Activated T-helper 17 cell treated with anti-CD3 and anti-CD28 coated beads, Interleukin-2, amount 50 U/mL, for 72 hours (primary cell): ENCODE measurements at regions not wholly inside any gene's neighbourhood (a gene's known extent, or its start where the extent isn't known, plus 50 kb on each side); places are given as distances from the start of the nearest gene placed in this dataset.

Experiments
- ATAC-seq: fragments of 150-1000 bp; cut with Tn5 transposase; replicated peaks from 2 replicates; pipeline ENCODE4 v1.10.0; 2021; ENCODE audit warnings: mild to moderate bottlenecking, moderate library complexity
- H3K27ac Mint-ChIP-seq: one replicate; pipeline ENCODE4 v1.8.0; 2022; ENCODE audit warnings: mixed read lengths
- H3K27me3 Mint-ChIP-seq: one replicate; pipeline ENCODE4 v1.8.0; 2022; ENCODE audit warnings: mixed read lengths
- H3K36me3 Mint-ChIP-seq: one replicate; pipeline ENCODE4 v1.8.0; 2022; ENCODE audit warnings: low read depth, mild to moderate bottlenecking, mixed read lengths
- H3K4me1 Mint-ChIP-seq: one replicate; pipeline ENCODE4 v1.8.0; 2022; ENCODE audit warnings: mixed read lengths
- H3K4me3 Mint-ChIP-seq: one replicate; pipeline ENCODE4 v1.8.0; 2022; ENCODE audit warnings: mild to moderate bottlenecking, mixed read lengths
- H3K9me3 Mint-ChIP-seq: one replicate; pipeline ENCODE4 v1.8.0; 2022; ENCODE audit warnings: mixed read lengths

- no peak for ATAC-seq
- Mint-ChIP-seq H3K27me3 (no peaks in the 10 kb centered on the region), H3K4me1 (no peaks in the 10 kb centered on the region), H3K36me3 (no peaks in the 10 kb centered on the region), H3K4me3 (no peak overlapping the region), H3K9me3 (no peaks in the 10 kb centered on the region), H3K27ac (no peak overlapping the region)
These were observed 382.2 kb downstream of the FUT8 start for GRCh38 chr14:65794674-65795279.

- no peak for ATAC-seq
- H3K4me1 Mint-ChIP-seq: no peaks in the 10 kb centered on the region
- H3K27ac Mint-ChIP-seq: no peak overlapping the region
- H3K36me3 Mint-ChIP-seq: no peaks in the 10 kb centered on the region
- peaks cover 3% of the 10 kb centered on the region for H3K27me3 Mint-ChIP-seq
- H3K4me3 Mint-ChIP-seq: no peak overlapping the region
- H3K9me3 Mint-ChIP-seq: no peaks in the 10 kb centered on the region
These were observed 385.7 kb downstream of the FUT8 start for GRCh38 chr14:65798216-65798615.

- no peaks in the 10 kb centered on the region for H3K9me3 Mint-ChIP-seq
- H3K27me3 Mint-ChIP-seq: peaks cover 3% of the 10 kb centered on the region
- no peak for ATAC-seq
- H3K4me3 Mint-ChIP-seq: no peak overlapping the region
- H3K27ac Mint-ChIP-seq: no peak overlapping the region
- H3K36me3 Mint-ChIP-seq: no peaks in the 10 kb centered on the region
- peaks cover 4% of the 10 kb centered on the region for H3K4me1 Mint-ChIP-seq
These were observed 388.2 kb downstream of the FUT8 start for GRCh38 chr14:65800694-65801093.

GRCh38 chr14:65802196-65802595 is 389.7 kb downstream of the FUT8 start:
- peaks cover 4% of the 10 kb centered on the region for H3K4me1 Mint-ChIP-seq
- H3K9me3 Mint-ChIP-seq: no peaks in the 10 kb centered on the region
- H3K27me3 Mint-ChIP-seq: peaks cover 3% of the 10 kb centered on the region
- H3K4me3 Mint-ChIP-seq: no peak overlapping the region
- no peaks in the 10 kb centered on the region for H3K36me3 Mint-ChIP-seq
- no peak for ATAC-seq
- no peak overlapping the region for H3K27ac Mint-ChIP-seq

- H3K27ac Mint-ChIP-seq: no peak overlapping the region
- peaks cover 3% of the 10 kb centered on the region for H3K27me3 Mint-ChIP-seq
- no peak overlapping the region for H3K4me3 Mint-ChIP-seq
- peaks cover 4% of the 10 kb centered on the region for H3K4me1 Mint-ChIP-seq
- ATAC-seq: peak; percentile 74
- H3K36me3 Mint-ChIP-seq: no peaks in the 10 kb centered on the region
- no peaks in the 10 kb centered on the region for H3K9me3 Mint-ChIP-seq
These were observed 391.4 kb downstream of the FUT8 start for GRCh38 chr14:65803885-65804284.

GRCh38 chr14:65804439-65805112 is 392.0 kb downstream of the FUT8 start:
- no peaks in the 10 kb centered on the region for H3K36me3 Mint-ChIP-seq

GRCh38 chr14:65805113-65805473 is 392.6 kb downstream of the FUT8 start:
- peaks cover 4% of the 10 kb centered on the region for H3K4me1 Mint-ChIP-seq
- H3K27me3 Mint-ChIP-seq: peaks cover 3% of the 10 kb centered on the region
- no peaks in the 10 kb centered on the region for H3K36me3 Mint-ChIP-seq
- H3K9me3 Mint-ChIP-seq: no peaks in the 10 kb centered on the region
- H3K27ac Mint-ChIP-seq: no peak overlapping the region
- H3K4me3 Mint-ChIP-seq: no peak overlapping the region
- ATAC-seq: peak; percentile 70

More at GRCh38 chr14:65804439-65805112, 392.0 kb downstream of the FUT8 start:
- Mint-ChIP-seq H3K4me3 (no peak overlapping the region), H3K27me3 (peaks cover 3% of the 10 kb centered on the region), H3K27ac (no peak overlapping the region), H3K9me3 (no peaks in the 10 kb centered on the region), H3K4me1 (peaks cover 4% of the 10 kb centered on the region)
- peak; percentile 43 for ATAC-seq

- Mint-ChIP-seq H3K9me3 (no peaks in the 10 kb centered on the region), H3K36me3 (no peaks in the 10 kb centered on the region), H3K27me3 (no peaks in the 10 kb centered on the region), H3K27ac (no peak overlapping the region), H3K4me3 (no peak overlapping the region), H3K4me1 (peaks cover 4% of the 10 kb centered on the region)
- no peak for ATAC-seq
These were observed 395.9 kb downstream of the FUT8 start for GRCh38 chr14:65808390-65808789.

- no peak for ATAC-seq
- Mint-ChIP-seq H3K4me1 (no peaks in the 10 kb centered on the region), H3K36me3 (no peaks in the 10 kb centered on the region), H3K27me3 (no peaks in the 10 kb centered on the region), H3K9me3 (no peaks in the 10 kb centered on the region), H3K27ac (no peak overlapping the region), H3K4me3 (no peak overlapping the region)
These were observed 397.8 kb downstream of the FUT8 start for GRCh38 chr14:65810322-65810721.

GRCh38 chr14:65813760-65814384 is 401.3 kb downstream of the FUT8 start:
- Mint-ChIP-seq H3K27ac (no peak overlapping the region), H3K4me3 (no peak overlapping the region)
- no peak for ATAC-seq

GRCh38 chr14:65815127-65815526 is 402.6 kb downstream of the FUT8 start:
- Mint-ChIP-seq H3K36me3 (no peaks in the 10 kb centered on the region), H3K9me3 (no peaks in the 10 kb centered on the region), H3K27ac (no peak overlapping the region), H3K4me3 (no peak overlapping the region), H3K27me3 (no peaks in the 10 kb centered on the region), H3K4me1 (no peaks in the 10 kb centered on the region)
- ATAC-seq: no peak

More at GRCh38 chr14:65813760-65814384, 401.3 kb downstream of the FUT8 start:
- Mint-ChIP-seq H3K9me3 (no peaks in the 10 kb centered on the region), H3K36me3 (no peaks in the 10 kb centered on the region), H3K4me1 (no peaks in the 10 kb centered on the region), H3K27me3 (no peaks in the 10 kb centered on the region)

- Mint-ChIP-seq H3K27ac (no peak overlapping the region), H3K4me3 (no peak overlapping the region), H3K9me3 (no peaks in the 10 kb centered on the region), H3K36me3 (no peaks in the 10 kb centered on the region), H3K27me3 (no peaks in the 10 kb centered on the region), H3K4me1 (no peaks in the 10 kb centered on the region)
- no peak for ATAC-seq
These were observed 404.5 kb downstream of the FUT8 start for GRCh38 chr14:65817011-65817410.

- no peak for ATAC-seq
- Mint-ChIP-seq H3K27ac (no peak overlapping the region), H3K36me3 (no peaks in the 10 kb centered on the region), H3K4me1 (no peaks in the 10 kb centered on the region), H3K9me3 (no peaks in the 10 kb centered on the region), H3K4me3 (no peak overlapping the region), H3K27me3 (no peaks in the 10 kb centered on the region)
These were observed 407.0 kb downstream of the FUT8 start for GRCh38 chr14:65819569-65819968.

- no peaks in the 10 kb centered on the region for H3K27me3 Mint-ChIP-seq
- H3K9me3 Mint-ChIP-seq: no peaks in the 10 kb centered on the region
- no peak overlapping the region for H3K4me3 Mint-ChIP-seq
- no peaks in the 10 kb centered on the region for H3K4me1 Mint-ChIP-seq
- no peak overlapping the region for H3K27ac Mint-ChIP-seq
- no peaks in the 10 kb centered on the region for H3K36me3 Mint-ChIP-seq
- no peak for ATAC-seq
These were observed 408.8 kb downstream of the FUT8 start for GRCh38 chr14:65821224-65821753.
